Neural progenitor cell (in vitro differentiated cells): ENCODE measurements at regions not wholly inside any gene's neighbourhood (a gene's known extent, or its start where the extent isn't known, plus 50 kb on each side); places are given as distances from the start of the nearest gene placed in this dataset.

Source experiments
- CTCF ChIP-seq: fragments of 200-600 bp; sonication (generic); IDR thresholded peaks from 2 replicates; pipeline ENCODE4 v1.5.1; 2017; ENCODE audit warnings: antibody characterized with exemption, mild to moderate bottlenecking
- EZH2 ChIP-seq: fragments of 200-600 bp; sonication (generic); IDR thresholded peaks from 2 replicates; pipeline ENCODE4 v1.6.1; 2017; ENCODE audit warnings: antibody characterized with exemption, mild to moderate bottlenecking, moderate library complexity
- EZH2phosphoT487 ChIP-seq: fragments of 200-600 bp; sonication (generic); IDR thresholded peaks from 2 replicates; pipeline ENCODE4 v1.6.1; 2017; ENCODE audit warnings: antibody characterized with exemption

GRCh38 chr3:4042070-4042469 is 242.8 kb downstream of the LRRN1 start:
- no peak for TF ChIP-seq CTCF
- no peak for TF ChIP-seq EZH2
- TF ChIP-seq EZH2phosphoT487 = no peak
